Esophagus muscularis mucosa (tissue), 4 donors: ENCODE measurements at regions not wholly inside any gene's neighbourhood (a gene's known extent, or its start where the extent isn't known, plus 50 kb on each side); places are given as distances from the start of the nearest gene placed in this dataset.

ENCODE experiments used
- EP300 ChIP-seq: sonication (generic); formaldehyde crosslinking; IDR thresholded peaks from one replicate; pipeline ENCODE4 v1.6.1; 2017; ENCODE audit warnings: antibody characterized with exemption
- POLR2A ChIP-seq: fragments of 450-650 bp; IDR thresholded peaks from one replicate; pipeline ENCODE4 v1.6.1; 2017; ENCODE audit warnings: antibody characterized with exemption, moderate library complexity, mild to moderate bottlenecking, low read depth
- POLR2AphosphoS5 ChIP-seq, 2 donors: sonication (generic); formaldehyde crosslinking; IDR thresholded peaks; one replicate each; pipeline ENCODE4 v1.6.1; 2017; ENCODE audit warnings: antibody characterized with exemption in 2 of 2
- TF ChIP-seq, protein P1 (sequence below), 3 experiments: fragments of 200-600 bp in 2 of 3; fragments of 450-650 bp in 1 of 3; sonication (generic) in 2 of 3; IDR thresholded peaks; one replicate each; pipeline ENCODE4 v1.5.1; 2017 to 2019; ENCODE audit warnings: antibody characterized with exemption in 3 of 3, mild to moderate bottlenecking in 2 of 3, moderate library complexity in 1 of 3

DNA sequence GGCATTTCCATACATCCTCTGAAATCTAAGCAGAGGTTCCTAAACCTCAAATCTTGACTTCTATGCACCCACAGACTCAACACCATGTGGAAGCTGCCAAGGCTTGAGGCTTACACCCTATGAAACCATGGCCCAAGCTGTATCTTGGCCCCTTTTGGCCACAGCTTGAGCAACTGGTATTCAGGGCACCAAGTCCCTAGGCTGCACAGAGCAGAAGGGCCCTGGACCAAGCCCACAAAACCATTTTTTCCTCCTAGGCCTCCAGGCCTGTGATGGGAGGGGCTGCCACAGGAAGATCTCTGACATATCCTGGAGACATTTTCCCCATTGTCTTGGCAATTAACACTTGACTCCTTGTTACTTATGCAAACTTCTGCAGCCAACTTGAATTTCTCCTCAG lies 54.4 kb upstream of the IL12A start:
- TF ChIP-seq, protein P1, sequence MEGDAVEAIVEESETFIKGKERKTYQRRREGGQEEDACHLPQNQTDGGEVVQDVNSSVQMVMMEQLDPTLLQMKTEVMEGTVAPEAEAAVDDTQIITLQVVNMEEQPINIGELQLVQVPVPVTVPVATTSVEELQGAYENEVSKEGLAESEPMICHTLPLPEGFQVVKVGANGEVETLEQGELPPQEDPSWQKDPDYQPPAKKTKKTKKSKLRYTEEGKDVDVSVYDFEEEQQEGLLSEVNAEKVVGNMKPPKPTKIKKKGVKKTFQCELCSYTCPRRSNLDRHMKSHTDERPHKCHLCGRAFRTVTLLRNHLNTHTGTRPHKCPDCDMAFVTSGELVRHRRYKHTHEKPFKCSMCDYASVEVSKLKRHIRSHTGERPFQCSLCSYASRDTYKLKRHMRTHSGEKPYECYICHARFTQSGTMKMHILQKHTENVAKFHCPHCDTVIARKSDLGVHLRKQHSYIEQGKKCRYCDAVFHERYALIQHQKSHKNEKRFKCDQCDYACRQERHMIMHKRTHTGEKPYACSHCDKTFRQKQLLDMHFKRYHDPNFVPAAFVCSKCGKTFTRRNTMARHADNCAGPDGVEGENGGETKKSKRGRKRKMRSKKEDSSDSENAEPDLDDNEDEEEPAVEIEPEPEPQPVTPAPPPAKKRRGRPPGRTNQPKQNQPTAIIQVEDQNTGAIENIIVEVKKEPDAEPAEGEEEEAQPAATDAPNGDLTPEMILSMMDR (IDR thresholded peaks at IDR 0.05), result no peak
- TF ChIP-seq POLR2AphosphoS5 (IDR thresholded peaks at IDR 0.05) (no peak), POLR2A (no peak), EP300 (no peak)
